OCI-LY3 (cell line): ENCODE measurements at regions not wholly inside any gene's neighbourhood (a gene's known extent, or its start where the extent isn't known, plus 50 kb on each side); places are given as distances from the start of the nearest gene placed in this dataset.

Experiments
- H2AFZ ChIP-seq: fragments of 200-600, 300-600 bp; shearing (Covaris generic); 2 replicates; pipeline ENCODE4 v1.6.0; 2014; ENCODE audit warnings: antibody characterized with exemption, low read depth, low read length
- H3K27ac ChIP-seq: fragments of 200-600, 300-600 bp; sonication (generic); 2 replicates; pipeline ENCODE4 v1.5.1; 2014; ENCODE audit warnings: mild to moderate bottlenecking, low read length, moderate library complexity, mixed read lengths
- H3K27me3 ChIP-seq: fragments of 200-600, 300-600 bp; sonication (generic); 2 replicates; pipeline ENCODE4 v1.6.1; 2014; ENCODE audit warnings: low read depth, low read length, mixed read lengths
- H3K36me3 ChIP-seq: fragments of 200-600, 300-600 bp; sonication (generic); replicated peaks from 2 replicates; pipeline ENCODE3; 2014; ENCODE audit warnings: low read depth, low read length, mixed read lengths
- H3K4me1 ChIP-seq: fragments of 300-600, 200-600 bp; sonication (generic); 2 replicates; pipeline ENCODE4 v1.6.1; 2014; ENCODE audit warnings: low read length, mixed read lengths
- H3K4me2 ChIP-seq: fragments of 200-600, 300-600 bp; sonication (generic); 2 replicates; pipeline ENCODE4 v1.6.1; 2014; ENCODE audit warnings: low read length, mixed read lengths
- H3K4me3 ChIP-seq: fragments of 300-600, 200-600 bp; sonication (generic); 2 replicates; pipeline ENCODE4 v1.5.1; 2014; ENCODE audit warnings: antibody characterized with exemption, mild to moderate bottlenecking, low read length, moderate library complexity
- H3K79me2 ChIP-seq: fragments of 300-600, 200-600 bp; shearing (Covaris generic); 2 replicates; pipeline ENCODE4 v1.6.1; 2014; ENCODE audit warnings: mild to moderate bottlenecking, low read length, mixed read lengths
- H3K9ac ChIP-seq: fragments of 300-600, 200-600 bp; shearing (Covaris generic); 2 replicates; pipeline ENCODE4 v1.6.0; 2014; ENCODE audit warnings: mild to moderate bottlenecking, low read length, moderate library complexity
- H3K9me3 ChIP-seq: fragments of 200-600, 300-600 bp; shearing (Covaris generic); 2 replicates; pipeline ENCODE4 v1.6.1; 2014; ENCODE audit warnings: low read length, mixed read lengths; ENCODE audit not compliant: insufficient read depth
- H4K20me1 ChIP-seq: fragments of 200-600, 300-600 bp; sonication (generic); 2 replicates; pipeline ENCODE4 v1.6.1; 2016; ENCODE audit warnings: low read length, mixed read lengths; ENCODE audit not compliant: insufficient read depth
- EZH2phosphoT487 ChIP-seq: fragments of 200-600 bp; shearing (Covaris generic); IDR thresholded peaks from 2 replicates; pipeline ENCODE4 v1.6.1; 2018; ENCODE audit warnings: antibody characterized with exemption, mixed run types, low read depth
- TF ChIP-seq, protein P1 (sequence below): fragments of 200-600, 300-600 bp; sonication (generic); IDR thresholded peaks from 2 replicates; pipeline ENCODE4 v1.5.1; 2014; ENCODE audit warnings: antibody characterized with exemption, low read length, low read depth

DNA sequence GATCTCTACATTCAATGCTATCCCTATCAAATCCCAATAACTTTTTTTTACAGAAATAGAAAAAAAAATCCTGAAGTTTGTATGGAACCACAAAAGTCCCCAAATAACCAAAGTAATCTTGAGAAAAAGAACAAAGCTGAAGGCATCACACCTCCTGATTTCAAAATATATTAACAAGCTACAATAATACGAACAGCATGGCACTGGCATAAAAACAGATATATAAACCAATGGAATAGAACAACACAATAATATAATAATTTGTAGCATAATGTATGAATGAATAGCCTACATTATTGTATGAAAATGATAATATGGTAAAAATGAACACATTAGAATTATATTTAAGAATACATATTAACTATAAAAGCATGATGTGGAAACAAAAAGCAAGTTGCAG is 76.7 kb upstream of the TMC3 start:
- TF ChIP-seq EZH2phosphoT487, result no peak
- TF ChIP-seq, protein P1, sequence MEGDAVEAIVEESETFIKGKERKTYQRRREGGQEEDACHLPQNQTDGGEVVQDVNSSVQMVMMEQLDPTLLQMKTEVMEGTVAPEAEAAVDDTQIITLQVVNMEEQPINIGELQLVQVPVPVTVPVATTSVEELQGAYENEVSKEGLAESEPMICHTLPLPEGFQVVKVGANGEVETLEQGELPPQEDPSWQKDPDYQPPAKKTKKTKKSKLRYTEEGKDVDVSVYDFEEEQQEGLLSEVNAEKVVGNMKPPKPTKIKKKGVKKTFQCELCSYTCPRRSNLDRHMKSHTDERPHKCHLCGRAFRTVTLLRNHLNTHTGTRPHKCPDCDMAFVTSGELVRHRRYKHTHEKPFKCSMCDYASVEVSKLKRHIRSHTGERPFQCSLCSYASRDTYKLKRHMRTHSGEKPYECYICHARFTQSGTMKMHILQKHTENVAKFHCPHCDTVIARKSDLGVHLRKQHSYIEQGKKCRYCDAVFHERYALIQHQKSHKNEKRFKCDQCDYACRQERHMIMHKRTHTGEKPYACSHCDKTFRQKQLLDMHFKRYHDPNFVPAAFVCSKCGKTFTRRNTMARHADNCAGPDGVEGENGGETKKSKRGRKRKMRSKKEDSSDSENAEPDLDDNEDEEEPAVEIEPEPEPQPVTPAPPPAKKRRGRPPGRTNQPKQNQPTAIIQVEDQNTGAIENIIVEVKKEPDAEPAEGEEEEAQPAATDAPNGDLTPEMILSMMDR, result no peak
- no peaks in the 10 kb centered on the region for H4K20me1 ChIP-seq

DNA sequence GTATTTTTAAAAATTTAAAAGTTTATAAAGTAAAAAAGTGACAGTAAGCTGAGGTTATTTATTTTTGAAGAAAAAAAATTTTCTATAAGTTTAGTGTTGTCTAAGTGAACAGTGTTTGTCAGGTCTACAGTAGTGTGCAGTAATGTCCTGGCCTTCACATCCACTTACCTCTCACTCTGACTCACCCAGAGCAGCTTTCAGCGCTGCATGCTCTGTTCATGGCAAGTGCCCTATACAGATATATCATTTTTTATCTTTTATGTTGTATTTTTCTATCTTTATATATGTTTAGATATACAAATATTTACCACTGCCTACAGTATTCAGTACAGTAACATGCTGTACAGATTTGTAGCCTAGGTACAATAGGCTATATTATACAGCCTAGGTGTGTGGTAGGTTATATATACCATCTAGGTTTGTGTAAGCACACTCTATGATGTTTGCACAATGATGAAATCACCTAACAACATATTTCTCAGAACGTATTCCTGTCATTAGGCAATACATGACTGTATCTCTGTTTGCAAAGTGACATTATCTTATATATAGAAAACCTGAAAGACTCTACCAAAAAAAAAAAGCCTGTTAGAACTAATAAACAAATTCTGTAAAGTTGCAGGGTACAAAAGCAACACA is 75.9 kb upstream of the TMC3 start:
- Histone ChIP-seq H3K27ac (no peak overlapping the region), H3K79me2 (no peaks in the 10 kb centered on the region)

More for the DNA sequence above, 76.7 kb upstream of the TMC3 start:
- Histone ChIP-seq H3K27me3 (peaks cover 12% of the 10 kb centered on the region; the same call in 1 of the 2 replicates), H3K4me1 (no peaks in the 10 kb centered on the region), H3K36me3 (no peaks in the 10 kb centered on the region), H3K4me3 (no peak overlapping the region), H3K27ac (no peak overlapping the region), H3K79me2 (no peaks in the 10 kb centered on the region), H2AFZ (no peak overlapping the region), H3K9ac (no peak overlapping the region), H3K9me3 (peaks cover 4% of the 10 kb centered on the region; the same call in 1 of the 2 replicates), H3K4me2 (no peak overlapping the region)

DNA sequence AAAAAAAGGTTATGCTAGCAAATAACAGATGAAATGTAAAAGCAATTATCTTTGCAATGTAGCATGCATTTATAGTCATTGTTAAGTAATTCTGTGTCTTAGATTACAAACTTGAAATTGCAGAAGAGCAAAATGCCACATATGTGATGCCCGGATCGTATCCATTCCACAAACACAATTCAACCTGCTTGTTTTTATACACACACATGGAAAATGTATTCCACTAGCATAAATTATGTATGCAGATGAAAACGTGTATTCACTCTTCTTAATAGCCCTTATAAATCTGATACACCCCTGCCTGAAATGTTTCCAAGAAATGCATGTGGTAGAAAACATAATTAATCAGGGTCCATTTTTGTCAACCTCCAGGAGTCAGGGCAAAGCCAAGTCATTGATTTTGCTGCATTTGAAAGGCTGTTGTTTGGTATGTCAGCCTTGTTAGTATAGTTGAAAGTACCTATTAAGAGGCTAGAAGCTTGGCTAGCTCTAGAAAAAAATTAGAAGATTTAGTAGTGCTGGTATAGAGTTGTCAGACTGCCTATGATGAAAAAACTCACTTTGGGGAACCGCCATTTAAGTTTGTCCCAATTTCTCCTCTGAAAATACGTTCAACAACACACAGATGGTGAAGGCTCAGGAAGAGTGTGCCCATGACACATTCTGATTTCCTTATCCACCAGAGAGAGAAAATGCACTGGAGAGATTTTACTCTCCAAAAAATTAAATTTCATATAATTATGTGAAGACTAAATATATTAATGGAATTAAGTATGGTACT is 69.2 kb upstream of the TMC3 start:
- H3K27me3 ChIP-seq, result peaks cover 44% of the 10 kb centered on the region
- no peaks in the 10 kb centered on the region for H3K36me3 ChIP-seq
- no peaks in the 10 kb centered on the region for H4K20me1 ChIP-seq
- H3K27ac ChIP-seq, result no peak overlapping the region
- no peak for TF ChIP-seq EZH2phosphoT487
- TF ChIP-seq, protein P1, result no peak
- no peak overlapping the region for H3K4me2 ChIP-seq
- no peak overlapping the region for H3K4me3 ChIP-seq
- H3K4me1 ChIP-seq, result no peaks in the 10 kb centered on the region
- H3K9me3 ChIP-seq, result peaks cover 4% of the 10 kb centered on the region; the same call in 1 of the 2 replicates
- no peak overlapping the region for H2AFZ ChIP-seq
- H3K9ac ChIP-seq, result no peak overlapping the region
- no peaks in the 10 kb centered on the region for H3K79me2 ChIP-seq

More for the DNA sequence above, 75.9 kb upstream of the TMC3 start:
- no peaks in the 10 kb centered on the region for H4K20me1 ChIP-seq
- TF ChIP-seq, protein P1, result no peak
- TF ChIP-seq EZH2phosphoT487, result no peak
- no peak overlapping the region for H3K9ac ChIP-seq
- peaks cover 4% of the 10 kb centered on the region; the same call in 1 of the 2 replicates for H3K9me3 ChIP-seq
- H3K4me1 ChIP-seq, result no peaks in the 10 kb centered on the region
- H2AFZ ChIP-seq, result no peak overlapping the region
- H3K36me3 ChIP-seq, result no peaks in the 10 kb centered on the region
- no peak overlapping the region for H3K4me3 ChIP-seq
- H3K4me2 ChIP-seq, result no peak overlapping the region
- peaks cover 12% of the 10 kb centered on the region; the same call in 1 of the 2 replicates for H3K27me3 ChIP-seq

DNA sequence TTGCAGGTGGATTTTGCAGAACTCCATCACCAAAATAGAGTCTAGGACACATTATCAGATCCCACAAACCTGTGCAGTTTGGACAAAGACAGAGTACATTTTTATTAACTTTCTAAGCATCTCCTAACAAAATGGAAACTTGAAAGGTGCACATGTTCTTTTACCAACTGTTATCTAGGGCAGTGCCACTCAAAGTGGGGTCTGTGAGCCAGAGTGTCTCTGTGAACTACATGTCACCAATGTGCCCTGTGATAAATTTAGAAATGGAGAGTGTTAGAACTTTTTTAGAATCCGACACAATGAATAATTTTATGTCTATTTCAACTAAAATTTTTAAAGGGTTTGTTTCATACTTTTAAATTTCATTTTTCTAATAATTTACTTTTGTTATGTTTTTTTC is 68.4 kb upstream of the TMC3 start:
- H3K79me2 ChIP-seq, result no peaks in the 10 kb centered on the region
- no peak overlapping the region for H3K4me2 ChIP-seq
- H4K20me1 ChIP-seq, result no peaks in the 10 kb centered on the region
- no peak overlapping the region for H3K27ac ChIP-seq
- H3K36me3 ChIP-seq, result no peaks in the 10 kb centered on the region
- no peak overlapping the region for H3K9ac ChIP-seq
- no peak for TF ChIP-seq EZH2phosphoT487
- TF ChIP-seq, protein P1, result no peak
- peaks cover 4% of the 10 kb centered on the region; the same call in 1 of the 2 replicates for H3K9me3 ChIP-seq
- H3K27me3 ChIP-seq, result peaks cover 44% of the 10 kb centered on the region
- H2AFZ ChIP-seq, result no peak overlapping the region
- H3K4me1 ChIP-seq, result no peaks in the 10 kb centered on the region
- no peak overlapping the region for H3K4me3 ChIP-seq
